Uterus (tissue), 3 donors: ENCODE measurements at regions not wholly inside any gene's neighbourhood (a gene's known extent, or its start where the extent isn't known, plus 50 kb on each side); places are given as distances from the start of the nearest gene placed in this dataset.

Experiments
- DNase-seq, 2 donors: peaks; one replicate each; pipeline ENCODE4 v3.0.0-alpha.2; 2019 to 2020
- H3K27ac ChIP-seq, 2 donors: fragments of 200-600 bp; sonication (generic); 1 replicate in 1 of 2; 2 replicates in 1 of 2; pipeline ENCODE4 v1.5.1; 2016 to 2018
- H3K27me3 ChIP-seq, 2 donors: fragments of 200-600 bp; sonication (generic); one replicate each; pipeline ENCODE4 v1.5.1; 2018 to 2019; ENCODE audit warnings: control low read depth in 1 of 2
- H3K36me3 ChIP-seq, 2 donors: fragments of 200-600 bp; sonication (generic); one replicate each; pipeline ENCODE4 v1.5.1; 2019; ENCODE audit warnings: control low read depth in 1 of 2
- H3K4me1 ChIP-seq, 2 donors: fragments of 200-600 bp; sonication (generic); one replicate each; pipeline ENCODE4 v1.5.1; 2018 to 2019; ENCODE audit warnings: control low read depth in 1 of 2
- H3K4me3 ChIP-seq, 2 donors: fragments of 200-600 bp; sonication (generic); 1 replicate in 1 of 2; 2 replicates in 1 of 2; pipeline ENCODE4 v1.5.1; 2018 to 2019; ENCODE audit warnings: mild to moderate bottlenecking in 1 of 2
- H3K9me3 ChIP-seq, 2 donors: fragments of 200-600 bp; sonication (generic); one replicate each; pipeline ENCODE4 v1.5.1; 2019; ENCODE audit warnings: control low read depth in 1 of 2
- POLR2A ChIP-seq, 2 donors: fragments of 450-650 bp; IDR thresholded peaks; one replicate each; pipeline ENCODE4 v1.6.1; 2016; ENCODE audit warnings: antibody characterized with exemption in 2 of 2, mild to moderate bottlenecking in 1 of 2, moderate library complexity in 1 of 2
- intact Hi-C: fragments of 100-400 bp; cut with DNase I; formaldehyde crosslinking; loops from one replicate; pipeline ENCODE4 v1.15.1; 2023; ENCODE audit warnings: low total_unique reads
- TF ChIP-seq, protein P1 (sequence below), 4 experiments: fragments of 200-600 bp in 2 of 4; fragments of 450-650 bp in 2 of 4; sonication (generic) in 2 of 4; IDR thresholded peaks; one replicate each; pipeline ENCODE4 v1.5.1; 2016 to 2019; ENCODE audit warnings: antibody characterized with exemption in 4 of 4, mild to moderate bottlenecking in 2 of 4, moderate library complexity in 1 of 4
- donor health status: DM: yes; HTN: yes; CAD: no.

DNA sequence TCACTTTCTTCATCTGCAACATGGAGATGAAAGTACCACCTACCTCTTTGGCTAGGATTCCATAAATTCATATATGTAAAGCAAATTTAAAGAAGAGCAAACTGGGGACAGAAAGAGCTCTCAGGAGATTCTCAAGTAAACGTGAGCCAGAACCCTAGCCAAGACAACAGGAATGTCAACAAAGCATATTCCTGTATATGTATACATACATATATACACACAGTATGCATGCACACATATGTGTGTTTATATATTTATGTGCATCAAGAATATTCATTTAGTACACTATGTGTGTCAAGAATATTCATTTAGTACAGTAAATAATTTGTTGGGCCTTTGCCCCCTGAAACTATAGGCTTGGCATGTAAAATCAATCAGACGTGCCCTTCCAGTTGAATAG, 574.4 kb upstream of the KLHL29 start:
- intact Hi-C loops, result no loop called here
- no peak for TF ChIP-seq POLR2A (IDR thresholded peaks at IDR 0.05)
- TF ChIP-seq, protein P1, sequence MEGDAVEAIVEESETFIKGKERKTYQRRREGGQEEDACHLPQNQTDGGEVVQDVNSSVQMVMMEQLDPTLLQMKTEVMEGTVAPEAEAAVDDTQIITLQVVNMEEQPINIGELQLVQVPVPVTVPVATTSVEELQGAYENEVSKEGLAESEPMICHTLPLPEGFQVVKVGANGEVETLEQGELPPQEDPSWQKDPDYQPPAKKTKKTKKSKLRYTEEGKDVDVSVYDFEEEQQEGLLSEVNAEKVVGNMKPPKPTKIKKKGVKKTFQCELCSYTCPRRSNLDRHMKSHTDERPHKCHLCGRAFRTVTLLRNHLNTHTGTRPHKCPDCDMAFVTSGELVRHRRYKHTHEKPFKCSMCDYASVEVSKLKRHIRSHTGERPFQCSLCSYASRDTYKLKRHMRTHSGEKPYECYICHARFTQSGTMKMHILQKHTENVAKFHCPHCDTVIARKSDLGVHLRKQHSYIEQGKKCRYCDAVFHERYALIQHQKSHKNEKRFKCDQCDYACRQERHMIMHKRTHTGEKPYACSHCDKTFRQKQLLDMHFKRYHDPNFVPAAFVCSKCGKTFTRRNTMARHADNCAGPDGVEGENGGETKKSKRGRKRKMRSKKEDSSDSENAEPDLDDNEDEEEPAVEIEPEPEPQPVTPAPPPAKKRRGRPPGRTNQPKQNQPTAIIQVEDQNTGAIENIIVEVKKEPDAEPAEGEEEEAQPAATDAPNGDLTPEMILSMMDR (IDR thresholded peaks at IDR 0.05), result no peak
- no peaks in the 10 kb centered on the region for H3K27me3 ChIP-seq
- H3K36me3 ChIP-seq, result no peaks in the 10 kb centered on the region
- DNase-seq, result no peak
- no peak overlapping the region for H3K27ac ChIP-seq
- H3K4me3 ChIP-seq, result no peak overlapping the region
- no peaks in the 10 kb centered on the region for H3K4me1 ChIP-seq
- H3K9me3 ChIP-seq, result no peaks in the 10 kb centered on the region

DNA sequence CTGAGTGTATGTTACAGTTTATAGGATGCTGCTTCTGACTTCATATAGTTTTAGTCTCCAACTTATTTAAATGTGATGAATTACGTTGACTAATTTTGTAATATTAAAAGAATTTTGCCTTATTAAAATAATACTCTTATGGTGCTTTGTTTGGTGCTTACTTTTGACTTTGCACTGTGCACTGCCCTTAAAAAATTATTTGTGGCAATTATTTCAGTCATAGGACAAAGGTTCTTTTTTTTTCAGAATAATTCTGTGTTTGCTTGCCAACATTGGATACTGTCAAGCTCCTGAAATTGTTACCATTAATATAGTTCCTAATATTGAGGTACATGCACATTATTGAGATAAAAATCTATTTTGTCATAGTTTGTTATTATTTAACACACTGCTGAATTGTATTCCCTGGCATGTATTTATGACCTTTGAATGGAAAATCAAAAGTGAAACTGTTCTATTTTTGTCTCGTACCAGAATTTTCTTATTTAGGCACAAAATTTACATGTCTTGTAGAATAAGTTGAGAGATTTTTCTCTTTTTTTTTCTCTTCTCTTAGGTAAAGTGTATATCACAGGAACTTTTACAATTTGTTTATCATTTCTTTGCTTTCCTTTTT, 572.8 kb upstream of the KLHL29 start:
- intact Hi-C loops, result no loop called here
- H3K27me3 ChIP-seq, result no peaks in the 10 kb centered on the region
- TF ChIP-seq, protein P1 (IDR thresholded peaks at IDR 0.05), result no peak
- TF ChIP-seq POLR2A (IDR thresholded peaks at IDR 0.05), result no peak
- H3K27ac ChIP-seq, result no peak overlapping the region
- no peaks in the 10 kb centered on the region for H3K9me3 ChIP-seq
- no peak overlapping the region for H3K4me3 ChIP-seq
- no peaks in the 10 kb centered on the region for H3K4me1 ChIP-seq
- DNase-seq, result no peak
- no peaks in the 10 kb centered on the region for H3K36me3 ChIP-seq

DNA sequence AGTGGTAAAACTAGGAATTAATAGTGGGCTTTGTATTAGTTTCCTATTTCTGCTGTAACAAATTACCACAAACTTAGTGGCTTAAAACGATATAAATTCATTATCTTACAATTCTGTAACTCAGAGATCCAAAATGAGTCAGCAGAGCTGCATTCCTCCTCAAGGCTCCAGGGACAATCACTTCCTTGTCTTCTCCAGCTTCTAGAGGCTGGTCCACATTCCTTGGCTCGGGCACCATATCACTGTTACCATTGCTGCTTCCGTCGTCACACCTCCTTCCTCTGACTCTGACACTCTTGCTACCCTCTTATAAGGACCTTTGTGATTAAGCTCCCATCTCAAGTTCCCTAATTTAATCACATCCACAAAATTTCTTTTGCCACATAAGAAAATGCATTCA, 567.8 kb upstream of the KLHL29 start:
- no peaks in the 10 kb centered on the region for H3K9me3 ChIP-seq
- TF ChIP-seq, protein P1 (IDR thresholded peaks at IDR 0.05), result no peak
- TF ChIP-seq POLR2A (IDR thresholded peaks at IDR 0.05), result no peak
- DNase-seq, result no peak
- H3K27ac ChIP-seq, result no peak overlapping the region
- H3K4me1 ChIP-seq, result no peaks in the 10 kb centered on the region
- H3K4me3 ChIP-seq, result no peak overlapping the region
- H3K27me3 ChIP-seq, result no peaks in the 10 kb centered on the region
- intact Hi-C loops, result no loop called here
- no peaks in the 10 kb centered on the region for H3K36me3 ChIP-seq

DNA sequence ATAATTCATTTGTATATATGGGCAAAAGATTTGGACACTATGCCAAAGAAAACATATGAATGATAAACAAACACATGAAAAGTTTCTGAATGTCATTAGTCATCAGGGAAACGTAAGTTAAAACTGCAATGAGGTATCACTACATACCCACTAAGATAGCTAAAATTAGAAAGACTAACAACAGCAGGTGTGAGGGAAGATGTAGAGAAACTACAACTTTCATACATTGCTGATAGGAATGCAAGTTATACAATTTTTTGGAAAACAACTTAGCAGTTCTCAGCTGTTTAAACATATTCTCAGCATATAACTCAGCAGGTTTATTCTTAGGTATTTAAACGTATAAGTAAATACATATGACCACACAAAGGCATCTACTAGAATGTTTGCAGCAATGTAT, 563.5 kb upstream of the KLHL29 start:
- intact Hi-C loops, result no loop called here

DNA sequence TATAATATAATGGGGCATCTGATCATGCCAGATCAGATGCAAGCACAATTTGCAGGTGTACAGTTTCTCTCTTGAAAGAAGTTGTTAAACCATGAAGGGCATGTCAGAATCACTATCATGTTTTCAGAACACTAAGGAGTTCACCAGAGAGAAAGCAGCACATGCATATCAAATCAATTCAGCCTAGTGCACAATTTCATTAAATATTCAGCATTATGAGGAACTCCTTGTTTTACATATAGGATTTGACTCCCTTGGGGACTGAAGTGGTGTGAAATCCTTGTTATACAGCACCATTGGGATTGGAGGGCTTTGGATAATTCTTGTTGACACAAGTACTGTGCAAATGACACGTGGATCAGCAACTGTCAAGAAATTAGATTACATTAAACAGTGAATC, 562.1 kb upstream of the KLHL29 start:
- Histone ChIP-seq H3K4me3 (no peak overlapping the region), H3K36me3 (no peaks in the 10 kb centered on the region), H3K9me3 (no peaks in the 10 kb centered on the region), H3K27ac (no peak overlapping the region), H3K4me1 (no peaks in the 10 kb centered on the region), H3K27me3 (no peaks in the 10 kb centered on the region)
- TF ChIP-seq POLR2A (IDR thresholded peaks at IDR 0.05), result no peak
- TF ChIP-seq, protein P1 (IDR thresholded peaks at IDR 0.05), result no peak
- DNase-seq, result no peak
- intact Hi-C loops, result no loop called here

More for the DNA sequence above, 563.5 kb upstream of the KLHL29 start:
- no peaks in the 10 kb centered on the region for H3K9me3 ChIP-seq
- no peaks in the 10 kb centered on the region for H3K4me1 ChIP-seq
- H3K27ac ChIP-seq, result no peak overlapping the region
- H3K27me3 ChIP-seq, result no peaks in the 10 kb centered on the region
- no peaks in the 10 kb centered on the region for H3K36me3 ChIP-seq
- no peak for DNase-seq
- no peak overlapping the region for H3K4me3 ChIP-seq
- no peak for TF ChIP-seq POLR2A (IDR thresholded peaks at IDR 0.05)
- TF ChIP-seq, protein P1 (IDR thresholded peaks at IDR 0.05), result no peak
